B cell (primary cell): ENCODE measurements at regions not wholly inside any gene's neighbourhood (a gene's known extent, or its start where the extent isn't known, plus 50 kb on each side); places are given as distances from the start of the nearest gene placed in this dataset.

ENCODE experiments used
- ATAC-seq: fragments of 200-7000 bp; cut with Tn5 transposase; one replicate; pipeline ENCODE4 v1.10.0; 2021; ENCODE audit warnings: low read depth, mild to moderate bottlenecking, moderate number of reproducible peaks, moderate library complexity
- CTCF ChIA-PET: fragments of 350-600 bp; sonication (Branson Sonifier 250); formaldehyde crosslinking; loops from one replicate; lab custom pipeline; 2021; ENCODE audit warnings: antibody characterized with exemption, inconsistent platforms; lab: Charles Lee
- POLR2A ChIA-PET: fragments of 350-600 bp; sonication (Branson Sonifier 250); formaldehyde crosslinking; loops from one replicate; lab custom pipeline; 2021; ENCODE audit warnings: antibody characterized with exemption; lab: Charles Lee
- DNase-seq: peaks from one replicate; pipeline ENCODE4 v3.0.0; 2013
- H2AFZ ChIP-seq: 2 replicates; pipeline ENCODE4 v1.6.1; 2012; ENCODE audit warnings: mild to moderate bottlenecking, low read depth, low read length; ENCODE audit not compliant: insufficient read depth, poor library complexity, severe bottlenecking
- H3K27ac ChIP-seq, 2 donors: 1 replicate in 1 of 2; 2 replicates in 1 of 2; pipeline ENCODE4 v1.5.1; 2012 to 2013; ENCODE audit warnings: low read length in 2 of 2, mild to moderate bottlenecking in 2 of 2, moderate library complexity in 1 of 2
- H3K27me3 ChIP-seq, 4 experiments: fragments of 200-600 bp in 1 of 4; sonication (generic) in 1 of 4; replicated peaks in 1 of 4; 1 replicate in 2 of 4; 2 replicates in 2 of 4; pipeline versions ENCODE4 v1.6.1 to v1.7.0; 2013 to 2016; ENCODE audit warnings: low read length in 3 of 4, mild to moderate bottlenecking in 2 of 4, mixed read lengths in 1 of 4, moderate library complexity in 1 of 4; ENCODE audit not compliant: insufficient read depth in 4 of 4, control insufficient read depth in 3 of 4; ENCODE audit errors: control extremely low read depth in 1 of 4
- H3K36me3 ChIP-seq, 2 experiments: replicated peaks in 1 of 2; 1 replicate in 1 of 2; 2 replicates in 1 of 2; pipeline versions ENCODE4 v1.6.1 to v1.7.1; 2013; ENCODE audit warnings: low read length in 1 of 2; ENCODE audit not compliant: insufficient read depth in 2 of 2, control insufficient read depth in 1 of 2; ENCODE audit errors: control extremely low read depth in 1 of 2, extremely low read depth in 1 of 2
- H3K4me1 ChIP-seq, 2 donors: fragments of 200-600 bp in 1 of 2; sonication (generic) in 1 of 2; 1 replicate in 1 of 2; 2 replicates in 1 of 2; pipeline versions ENCODE4 v1.5.1 to v1.6.1; 2013 to 2017; ENCODE audit warnings: low read length in 2 of 2; ENCODE audit not compliant: control insufficient read depth in 2 of 2, insufficient read depth in 2 of 2
- H3K4me2 ChIP-seq: replicated peaks from 2 replicates; pipeline ENCODE3; 2012; ENCODE audit warnings: mild to moderate bottlenecking, low read depth, low read length; ENCODE audit not compliant: poor library complexity, severe bottlenecking
- H3K4me3 ChIP-seq, 5 experiments: fragments of 200-600 bp in 1 of 5; sonication (generic) in 1 of 5; 1 replicate in 3 of 5; 2 replicates in 2 of 5; pipeline versions ENCODE4 v1.5.1 to v1.7.0; 2011 to 2016; ENCODE audit warnings: low read length in 4 of 5, mild to moderate bottlenecking in 4 of 5, low read depth in 2 of 5, control low read depth in 1 of 5, moderate library complexity in 1 of 5; ENCODE audit not compliant: insufficient read depth in 1 of 5; ENCODE audit errors: control extremely low read depth in 1 of 5, extremely low read depth in 1 of 5
- H3K79me2 ChIP-seq: fragments of 200-600 bp; sonication (generic); one replicate; pipeline ENCODE4 v1.6.0; 2016; ENCODE audit warnings: low read length; ENCODE audit not compliant: control insufficient read depth, insufficient read depth
- H3K9ac ChIP-seq: fragments of 200-600 bp; sonication (generic); 2 replicates; pipeline ENCODE4 v1.6.1; 2017; ENCODE audit warnings: mild to moderate bottlenecking, low read length, moderate library complexity
- H3K9me3 ChIP-seq, 3 donors: one replicate each; pipeline versions ENCODE4 v1.6.1 to v1.7.1; 2013; ENCODE audit warnings: low read length in 2 of 3; ENCODE audit not compliant: control insufficient read depth in 2 of 3, insufficient read depth in 1 of 3; ENCODE audit errors: control extremely low read depth in 1 of 3
- H4K20me1 ChIP-seq: 2 replicates; pipeline ENCODE4 v1.6.0; 2012; ENCODE audit warnings: mild to moderate bottlenecking, low read length; ENCODE audit not compliant: insufficient read depth, control insufficient read depth, poor library complexity, severe bottlenecking
- H3K27ac Mint-ChIP-seq: one replicate; pipeline ENCODE4 v1.8.0; 2021; ENCODE audit warnings: mixed read lengths
- H3K27me3 Mint-ChIP-seq: one replicate; pipeline ENCODE4 v1.8.0; 2021; ENCODE audit warnings: mixed read lengths
- H3K4me1 Mint-ChIP-seq: one replicate; pipeline ENCODE4 v1.8.0; 2021; ENCODE audit warnings: mixed read lengths
- H3K4me3 Mint-ChIP-seq: one replicate; pipeline ENCODE4 v1.8.0; 2021; ENCODE audit warnings: mixed read lengths
- H3K9me3 Mint-ChIP-seq: one replicate; pipeline ENCODE4 v1.8.0; 2022; ENCODE audit warnings: mixed read lengths; ENCODE audit not compliant: insufficient read depth
- EZH2 ChIP-seq: IDR thresholded peaks from 2 replicates; pipeline ENCODE4 v1.6.1; 2012; ENCODE audit warnings: borderline replicate concordance, low read depth, mild to moderate bottlenecking, moderate library complexity, low read length; ENCODE audit not compliant: insufficient read depth, poor library complexity, severe bottlenecking
- WGBS: methylation state at CpG from one replicate; pipeline ENCODE4 v1.1.5; 2013; ENCODE audit warnings: missing lambda C conversion rate; ENCODE audit not compliant: insufficient coverage; 5-methylcytosine and 5-hydroxymethylcytosine counted together
- intact Hi-C: fragments of 100-400 bp; cut with micrococcal nuclease; formaldehyde crosslinking; loops from one replicate; pipeline ENCODE4 v1.10.0; 2022
- TF ChIP-seq, protein P1 (sequence below): fragments of 200-600 bp; IDR thresholded peaks from one replicate; pipeline ENCODE4 v1.8.0; 2022; ENCODE audit warnings: antibody characterized with exemption, mild to moderate bottlenecking

DNA sequence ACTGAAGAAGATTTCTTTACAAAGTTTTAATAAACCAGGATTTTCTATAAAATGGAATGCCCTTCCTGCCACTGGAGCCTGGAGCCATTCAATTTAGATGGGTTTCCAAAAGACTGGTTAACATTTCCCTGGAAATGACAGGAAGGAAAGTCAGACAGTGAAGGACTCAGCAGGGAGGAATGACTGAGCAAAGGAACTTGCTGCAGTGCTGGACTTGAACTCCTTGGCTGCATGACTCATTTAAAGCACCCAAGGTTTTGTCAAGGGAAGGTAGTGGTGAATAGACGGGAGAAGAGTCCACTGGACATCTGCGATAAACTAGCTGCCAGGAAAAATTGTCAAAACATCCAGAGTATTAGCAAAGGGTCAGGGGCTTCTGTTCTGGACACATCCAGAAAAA, 163.8 kb upstream of the SLC28A3 start:
- Histone ChIP-seq H3K4me1 (no peaks in the 10 kb centered on the region), H3K27me3 (no peaks in the 10 kb centered on the region), H3K9me3 (peaks cover 0 to 6% (median 0%) of the 10 kb centered on the region in 3 donors), H3K36me3 (no peaks in the 10 kb centered on the region), H4K20me1 (no peaks in the 10 kb centered on the region), H2AFZ (no peak overlapping the region), H3K4me3 (no peak overlapping the region), H3K9ac (no peak overlapping the region), H3K4me2 (no peak overlapping the region), H3K27ac (no peak overlapping the region), H3K79me2 (no peaks in the 10 kb centered on the region)
- Mint-ChIP-seq H3K27me3 (no peaks in the 10 kb centered on the region), H3K9me3 (peaks cover 3% of the 10 kb centered on the region), H3K4me1 (no peaks in the 10 kb centered on the region), H3K27ac (no peak overlapping the region), H3K4me3 (no peak overlapping the region)
- TF ChIP-seq, protein P1, sequence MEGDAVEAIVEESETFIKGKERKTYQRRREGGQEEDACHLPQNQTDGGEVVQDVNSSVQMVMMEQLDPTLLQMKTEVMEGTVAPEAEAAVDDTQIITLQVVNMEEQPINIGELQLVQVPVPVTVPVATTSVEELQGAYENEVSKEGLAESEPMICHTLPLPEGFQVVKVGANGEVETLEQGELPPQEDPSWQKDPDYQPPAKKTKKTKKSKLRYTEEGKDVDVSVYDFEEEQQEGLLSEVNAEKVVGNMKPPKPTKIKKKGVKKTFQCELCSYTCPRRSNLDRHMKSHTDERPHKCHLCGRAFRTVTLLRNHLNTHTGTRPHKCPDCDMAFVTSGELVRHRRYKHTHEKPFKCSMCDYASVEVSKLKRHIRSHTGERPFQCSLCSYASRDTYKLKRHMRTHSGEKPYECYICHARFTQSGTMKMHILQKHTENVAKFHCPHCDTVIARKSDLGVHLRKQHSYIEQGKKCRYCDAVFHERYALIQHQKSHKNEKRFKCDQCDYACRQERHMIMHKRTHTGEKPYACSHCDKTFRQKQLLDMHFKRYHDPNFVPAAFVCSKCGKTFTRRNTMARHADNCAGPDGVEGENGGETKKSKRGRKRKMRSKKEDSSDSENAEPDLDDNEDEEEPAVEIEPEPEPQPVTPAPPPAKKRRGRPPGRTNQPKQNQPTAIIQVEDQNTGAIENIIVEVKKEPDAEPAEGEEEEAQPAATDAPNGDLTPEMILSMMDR = no peak
- no peak for TF ChIP-seq EZH2
- intact Hi-C loops = no loop called here
- ATAC-seq (no peak), DNase-seq (no peak)
- ChIA-PET CTCF (no interaction called here), POLR2A (no interaction called here)
- 100% methylated on average over 2 of the region's 2 CpGs for WGBS

DNA sequence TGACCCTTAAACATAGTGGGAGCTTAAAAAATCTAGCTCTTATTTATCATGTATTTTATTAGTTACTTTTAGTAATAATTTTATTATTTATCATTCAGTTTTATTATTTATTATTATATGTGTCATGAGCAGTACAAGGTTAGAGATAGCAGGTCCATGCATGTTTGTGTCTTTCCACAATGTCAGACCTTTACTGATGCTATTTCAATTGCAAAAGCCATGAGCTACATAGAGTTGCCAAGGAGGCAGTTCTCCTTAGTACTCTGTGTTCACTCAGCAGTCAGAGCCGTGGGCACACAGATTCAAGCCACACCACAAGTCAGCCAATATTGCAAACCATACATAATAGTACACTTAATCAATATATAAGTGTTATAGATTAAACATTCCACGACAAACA, 157.9 kb upstream of the NTRK2 start:
- Histone ChIP-seq H2AFZ (no peak overlapping the region), H3K4me2 (no peak overlapping the region), H3K36me3 (no peaks in the 10 kb centered on the region), H3K4me3 (no peak overlapping the region), H3K27ac (no peak overlapping the region), H3K27me3 (no peaks in the 10 kb centered on the region), H3K9me3 (peaks cover 0 to 4% (median 0%) of the 10 kb centered on the region in 3 donors), H3K79me2 (no peaks in the 10 kb centered on the region), H4K20me1 (no peaks in the 10 kb centered on the region), H3K4me1 (no peaks in the 10 kb centered on the region), H3K9ac (no peak overlapping the region)
- no peak for ATAC-seq
- no peaks in the 10 kb centered on the region for H3K4me1 Mint-ChIP-seq
- no peak for DNase-seq
- H3K27ac Mint-ChIP-seq = no peak overlapping the region
- POLR2A ChIA-PET = no interaction called here
- no peak overlapping the region for H3K4me3 Mint-ChIP-seq
- CTCF ChIA-PET = no interaction called here
- peaks cover 3% of the 10 kb centered on the region for H3K27me3 Mint-ChIP-seq
- no CpG with 5 or more reads among the region's 2 CpGs for WGBS
- H3K9me3 Mint-ChIP-seq = peaks cover 3% of the 10 kb centered on the region
- intact Hi-C loops = no loop called here
- TF ChIP-seq, protein P1 = no peak
- no peak for TF ChIP-seq EZH2
